SK-N-SH treated with all-trans-retinoic acid at 6 μM for 48 hours (cell line): ENCODE measurements at regions not wholly inside any gene's neighbourhood (a gene's known extent, or its start where the extent isn't known, plus 50 kb on each side); places are given as distances from the start of the nearest gene placed in this dataset.

Experiments
- BACH2 ChIP-seq: fragments of 250-450 bp; sonication (Bioruptor Pico); IDR thresholded peaks from 2 replicates; pipeline ENCODE4 v1.9.0; 2021; ENCODE audit warnings: mild to moderate bottlenecking, borderline replicate concordance
- PPARA ChIP-seq: fragments of 250-450 bp; sonication (Bioruptor Pico); IDR thresholded peaks from 2 replicates; pipeline ENCODE4 v1.5.0; 2020; ENCODE audit warnings: mild to moderate bottlenecking, borderline replicate concordance
- RARB ChIP-seq: fragments of 250-450 bp; sonication (Bioruptor Pico); IDR thresholded peaks from 2 replicates; pipeline ENCODE4 v1.8.0; 2021; ENCODE audit warnings: mild to moderate bottlenecking, moderate library complexity
- SNAI2 ChIP-seq: fragments of 250-450 bp; sonication (Bioruptor Pico); IDR thresholded peaks from 2 replicates; pipeline ENCODE4 v1.5.0; 2020; ENCODE audit warnings: mild to moderate bottlenecking, moderate library complexity
- TOX ChIP-seq: fragments of 250-450 bp; sonication (Bioruptor Pico); IDR thresholded peaks from 2 replicates; pipeline ENCODE4 v1.8.0; 2021; ENCODE audit warnings: mild to moderate bottlenecking, moderate library complexity, borderline replicate concordance
- TF ChIP-seq, protein P1 (sequence below): fragments of 250-450 bp; sonication (Bioruptor Pico); IDR thresholded peaks from 2 replicates; pipeline ENCODE4 v1.8.0; 2021; ENCODE audit warnings: low read depth, mild to moderate bottlenecking, moderate library complexity, borderline replicate concordance
- TF ChIP-seq, protein P2 (sequence below): fragments of 250-450 bp; sonication (Bioruptor Pico); IDR thresholded peaks from 2 replicates; pipeline ENCODE4 v1.5.0; 2020; ENCODE audit warnings: mild to moderate bottlenecking, moderate library complexity

DNA sequence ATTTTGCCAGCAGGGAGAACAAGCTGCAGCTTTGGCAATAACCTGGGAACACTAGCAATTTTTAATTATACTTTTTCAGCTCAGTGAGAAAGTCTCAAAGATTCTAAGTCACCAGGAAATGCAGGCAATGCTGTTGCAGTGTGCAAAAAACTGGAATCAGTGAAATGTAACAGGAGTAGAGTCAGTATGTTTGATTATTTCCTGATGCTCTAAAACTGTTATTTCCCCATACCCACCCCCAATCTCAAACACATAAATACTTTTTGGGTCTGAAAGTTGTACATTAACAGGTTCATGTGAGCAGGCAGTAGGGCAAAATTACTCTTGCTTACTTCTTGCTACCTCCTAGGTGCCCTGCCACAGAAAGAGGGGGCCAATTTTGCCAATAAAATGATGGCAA is 65.4 kb upstream of the BEND6 start:
- TF ChIP-seq, protein P1, sequence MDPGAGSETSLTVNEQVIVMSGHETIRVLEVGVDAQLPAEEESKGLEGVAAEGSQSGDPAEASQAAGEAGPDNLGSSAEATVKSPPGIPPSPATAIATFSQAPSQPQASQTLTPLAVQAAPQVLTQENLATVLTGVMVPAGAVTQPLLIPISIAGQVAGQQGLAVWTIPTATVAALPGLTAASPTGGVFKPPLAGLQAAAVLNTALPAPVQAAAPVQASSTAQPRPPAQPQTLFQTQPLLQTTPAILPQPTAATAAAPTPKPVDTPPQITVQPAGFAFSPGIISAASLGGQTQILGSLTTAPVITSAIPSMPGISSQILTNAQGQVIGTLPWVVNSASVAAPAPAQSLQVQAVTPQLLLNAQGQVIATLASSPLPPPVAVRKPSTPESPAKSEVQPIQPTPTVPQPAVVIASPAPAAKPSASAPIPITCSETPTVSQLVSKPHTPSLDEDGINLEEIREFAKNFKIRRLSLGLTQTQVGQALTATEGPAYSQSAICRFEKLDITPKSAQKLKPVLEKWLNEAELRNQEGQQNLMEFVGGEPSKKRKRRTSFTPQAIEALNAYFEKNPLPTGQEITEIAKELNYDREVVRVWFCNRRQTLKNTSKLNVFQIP (CRISPR knock-in tag) = no peak
- no peak for TF ChIP-seq PPARA (CRISPR knock-in tag)
- TF ChIP-seq TOX (CRISPR knock-in tag) = no peak
- TF ChIP-seq, protein P2, sequence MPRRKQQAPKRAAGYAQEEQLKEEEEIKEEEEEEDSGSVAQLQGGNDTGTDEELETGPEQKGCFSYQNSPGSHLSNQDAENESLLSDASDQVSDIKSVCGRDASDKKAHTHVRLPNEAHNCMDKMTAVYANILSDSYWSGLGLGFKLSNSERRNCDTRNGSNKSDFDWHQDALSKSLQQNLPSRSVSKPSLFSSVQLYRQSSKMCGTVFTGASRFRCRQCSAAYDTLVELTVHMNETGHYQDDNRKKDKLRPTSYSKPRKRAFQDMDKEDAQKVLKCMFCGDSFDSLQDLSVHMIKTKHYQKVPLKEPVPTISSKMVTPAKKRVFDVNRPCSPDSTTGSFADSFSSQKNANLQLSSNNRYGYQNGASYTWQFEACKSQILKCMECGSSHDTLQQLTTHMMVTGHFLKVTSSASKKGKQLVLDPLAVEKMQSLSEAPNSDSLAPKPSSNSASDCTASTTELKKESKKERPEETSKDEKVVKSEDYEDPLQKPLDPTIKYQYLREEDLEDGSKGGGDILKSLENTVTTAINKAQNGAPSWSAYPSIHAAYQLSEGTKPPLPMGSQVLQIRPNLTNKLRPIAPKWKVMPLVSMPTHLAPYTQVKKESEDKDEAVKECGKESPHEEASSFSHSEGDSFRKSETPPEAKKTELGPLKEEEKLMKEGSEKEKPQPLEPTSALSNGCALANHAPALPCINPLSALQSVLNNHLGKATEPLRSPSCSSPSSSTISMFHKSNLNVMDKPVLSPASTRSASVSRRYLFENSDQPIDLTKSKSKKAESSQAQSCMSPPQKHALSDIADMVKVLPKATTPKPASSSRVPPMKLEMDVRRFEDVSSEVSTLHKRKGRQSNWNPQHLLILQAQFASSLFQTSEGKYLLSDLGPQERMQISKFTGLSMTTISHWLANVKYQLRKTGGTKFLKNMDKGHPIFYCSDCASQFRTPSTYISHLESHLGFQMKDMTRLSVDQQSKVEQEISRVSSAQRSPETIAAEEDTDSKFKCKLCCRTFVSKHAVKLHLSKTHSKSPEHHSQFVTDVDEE (CRISPR knock-in tag) = no peak
- no peak for TF ChIP-seq RARB
- no peak for TF ChIP-seq SNAI2
- no peak for TF ChIP-seq BACH2
